ENCODE measurements at regions not wholly inside any gene's neighbourhood (a gene's known extent, or its start where the extent isn't known, plus 50 kb on each side); places are given as distances from the start of the nearest gene placed in this dataset.

DNA sequence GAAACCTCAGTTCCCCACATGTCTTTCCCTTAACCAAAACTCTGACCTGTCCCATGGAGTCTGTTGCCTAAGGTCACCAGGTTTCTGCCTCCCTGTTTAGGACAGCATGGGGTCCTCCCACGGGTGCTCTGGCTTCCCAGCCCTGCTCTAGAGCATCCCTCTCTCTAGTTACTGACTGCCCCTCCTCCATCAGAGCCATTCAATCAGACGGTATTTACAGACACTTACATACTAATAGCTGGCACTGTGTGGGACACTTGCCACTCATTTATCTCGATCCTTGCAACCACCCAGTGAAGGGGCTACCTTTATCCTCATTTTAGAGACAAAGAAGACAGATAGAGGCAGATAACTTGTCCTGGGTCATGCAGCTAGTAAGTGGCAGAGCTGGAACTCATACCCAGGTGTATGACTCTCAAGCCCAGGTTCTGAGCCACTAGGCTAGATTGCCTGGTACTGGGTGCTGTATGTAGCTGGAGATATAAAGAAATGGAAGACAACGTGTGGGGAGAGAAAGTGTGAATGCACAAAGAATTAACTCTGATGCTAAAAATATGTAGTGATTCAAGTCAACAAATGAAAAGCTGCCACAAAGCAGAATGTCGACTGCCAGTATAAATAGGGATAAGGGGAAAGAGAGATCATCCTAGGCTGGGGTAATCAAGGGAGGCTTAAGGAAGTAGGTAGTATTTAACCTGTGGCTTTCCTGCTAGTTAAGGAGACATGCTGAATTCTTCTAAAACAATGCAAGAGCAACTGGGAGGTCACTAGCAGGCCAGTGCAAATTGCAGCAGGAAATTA lies 52.5 kb upstream of the PDE8B start:
- Histone ChIP-seq H3K36me3 (ENCODE audit: control insufficient read depth in 3 of 3, insufficient read depth in 2 of 3, low read depth in 1 of 3, low read length in 3 of 3) (no peaks in the 10 kb centered on the region), H3K27ac (ENCODE audit: low read depth in 1 of 3, low read length in 2 of 3) (no peak overlapping the region), H3K4me1 (ENCODE audit: control insufficient read depth in 3 of 3, insufficient read depth in 2 of 3, low read depth in 1 of 3, low read length in 2 of 3) (no peaks in the 10 kb centered on the region), H3K9me3 (ENCODE audit: control insufficient read depth in 2 of 2, insufficient read depth in 1 of 2, low read depth in 1 of 2, low read length in 1 of 2) (no peaks in the 10 kb centered on the region), H3K4me3 (ENCODE audit: low read depth in 1 of 3, low read length in 3 of 3) (no peak overlapping the region), H3K27me3 (ENCODE audit: control insufficient read depth in 3 of 3, insufficient read depth in 3 of 3, low read length in 3 of 3) (no peaks in the 10 kb centered on the region)
- WGBS, 3 donors, result 51 to 55% (median 51%) methylated on average over 5 of the region's 5 CpGs
- FAIRE-seq (no peak), DNase-seq (no peak)

DNA sequence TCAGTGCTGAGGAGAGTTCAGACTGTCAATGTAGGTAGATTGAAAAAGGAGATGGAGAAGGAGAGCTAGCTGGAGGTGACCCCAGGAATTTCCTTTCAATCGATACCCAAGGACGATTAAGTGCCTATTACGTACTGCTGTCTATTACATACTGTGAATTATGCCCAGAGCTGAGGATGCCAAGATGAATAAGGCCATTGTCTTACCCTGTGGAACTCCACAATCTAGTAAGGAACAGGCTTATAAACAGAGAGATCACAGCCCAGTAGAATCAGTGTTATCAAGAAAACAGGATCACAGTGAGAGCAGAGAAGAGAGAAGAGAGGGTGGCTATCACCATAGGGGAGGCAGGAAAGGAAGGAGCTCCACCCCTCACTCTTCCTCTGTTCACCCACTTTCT lies 54.1 kb upstream of the PDE8B start:
- no peaks in the 10 kb centered on the region for H3K27me3 ChIP-seq (ENCODE audit: control insufficient read depth in 3 of 3, insufficient read depth in 3 of 3, low read length in 3 of 3)
- WGBS, 3 donors, result 73 to 83% (median 77%) methylated on average over 3 of the region's 3 CpGs
- FAIRE-seq (no peak), DNase-seq (no peak)
- no peaks in the 10 kb centered on the region for H3K36me3 ChIP-seq (ENCODE audit: control insufficient read depth in 3 of 3, insufficient read depth in 2 of 3, low read depth in 1 of 3, low read length in 3 of 3)
- H3K4me3 ChIP-seq (ENCODE audit: low read depth in 1 of 3, low read length in 3 of 3), result no peak overlapping the region
- no peaks in the 10 kb centered on the region for H3K9me3 ChIP-seq (ENCODE audit: control insufficient read depth in 2 of 2, insufficient read depth in 1 of 2, low read depth in 1 of 2, low read length in 1 of 2)
- H3K27ac ChIP-seq (ENCODE audit: low read depth in 1 of 3, low read length in 2 of 3), result no peak overlapping the region
- H3K4me1 ChIP-seq (ENCODE audit: control insufficient read depth in 3 of 3, insufficient read depth in 2 of 3, low read depth in 1 of 3, low read length in 2 of 3), result no peaks in the 10 kb centered on the region

DNA sequence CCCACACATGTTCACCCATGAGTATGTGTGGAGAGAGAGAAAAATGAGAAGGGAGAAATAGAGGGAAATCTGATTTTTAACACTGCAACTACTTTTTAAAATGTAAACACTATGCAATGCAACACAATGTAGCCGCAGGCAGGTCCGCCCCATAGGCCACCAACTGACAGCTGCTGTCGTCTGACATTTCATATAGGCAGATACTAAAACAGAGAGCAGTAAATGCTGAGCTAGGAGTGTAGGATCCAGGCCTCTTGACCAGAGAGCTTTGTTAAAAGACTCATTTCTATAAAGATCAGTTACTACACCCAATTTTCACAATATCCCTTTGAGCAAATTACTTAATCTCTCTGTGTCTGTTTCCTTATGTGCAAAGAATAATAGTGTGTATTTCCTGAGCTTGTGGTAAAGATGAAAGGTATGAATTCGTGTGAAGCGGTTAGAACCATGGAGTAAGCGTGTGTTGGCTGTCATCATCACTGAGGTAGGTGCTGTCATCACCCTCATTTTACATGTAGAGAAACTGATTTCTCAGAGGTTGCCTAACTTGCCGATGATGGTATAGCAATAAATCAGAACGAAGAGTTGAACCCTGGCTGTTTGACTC lies 55.2 kb upstream of the PDE8B start:
- Histone ChIP-seq H3K27me3 (ENCODE audit: control insufficient read depth in 3 of 3, insufficient read depth in 3 of 3, low read length in 3 of 3) (no peaks in the 10 kb centered on the region), H3K9me3 (ENCODE audit: control insufficient read depth in 2 of 2, insufficient read depth in 1 of 2, low read depth in 1 of 2, low read length in 1 of 2) (no peaks in the 10 kb centered on the region), H3K36me3 (ENCODE audit: control insufficient read depth in 3 of 3, insufficient read depth in 2 of 3, low read depth in 1 of 3, low read length in 3 of 3) (no peaks in the 10 kb centered on the region), H3K27ac (ENCODE audit: low read depth in 1 of 3, low read length in 2 of 3) (no peak overlapping the region), H3K4me1 (ENCODE audit: control insufficient read depth in 3 of 3, insufficient read depth in 2 of 3, low read depth in 1 of 3, low read length in 2 of 3) (no peaks in the 10 kb centered on the region), H3K4me3 (ENCODE audit: low read depth in 1 of 3, low read length in 3 of 3) (no peak overlapping the region)
- FAIRE-seq (no peak), DNase-seq (no peak)
- 82 to 84% (median 83%) methylated on average over 8 of the region's 8 CpGs for WGBS, 3 donors

DNA sequence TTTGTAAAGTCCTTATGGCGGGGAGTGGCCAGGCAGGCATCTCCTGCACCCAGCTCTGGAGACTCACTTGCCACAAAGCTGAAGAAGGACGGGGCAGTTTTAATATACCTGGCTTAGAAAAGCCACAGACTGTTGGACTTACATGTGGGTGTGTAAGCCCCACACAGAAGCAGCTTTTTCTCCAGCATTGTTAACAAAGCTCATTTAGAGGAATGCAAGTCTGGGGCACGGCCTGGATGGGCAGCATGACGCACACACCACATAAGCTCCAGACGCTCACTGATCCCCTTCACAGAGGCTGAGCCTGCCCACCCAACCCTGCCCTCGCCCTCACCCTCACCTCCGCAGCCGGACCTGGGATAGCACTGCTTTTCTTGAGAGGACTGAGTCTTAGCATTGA lies 58.0 kb upstream of the PDE8B start:
- Histone ChIP-seq H3K4me3 (ENCODE audit: low read depth in 1 of 3, low read length in 3 of 3) (no peak overlapping the region), H3K27me3 (ENCODE audit: control insufficient read depth in 3 of 3, insufficient read depth in 3 of 3, low read length in 3 of 3) (no peaks in the 10 kb centered on the region), H3K4me1 (ENCODE audit: control insufficient read depth in 3 of 3, insufficient read depth in 2 of 3, low read depth in 1 of 3, low read length in 2 of 3) (no peaks in the 10 kb centered on the region), H3K27ac (ENCODE audit: low read depth in 1 of 3, low read length in 2 of 3) (no peak overlapping the region), H3K9me3 (ENCODE audit: control insufficient read depth in 2 of 2, insufficient read depth in 1 of 2, low read depth in 1 of 2, low read length in 1 of 2) (no peaks in the 10 kb centered on the region), H3K36me3 (ENCODE audit: control insufficient read depth in 3 of 3, insufficient read depth in 2 of 3, low read depth in 1 of 3, low read length in 3 of 3) (no peaks in the 10 kb centered on the region)
- 87 to 91% (median 88%) methylated on average over 8 of the region's 8 CpGs for WGBS, 3 donors
- DNase-seq, result no peak
- FAIRE-seq, result no peak

DNA sequence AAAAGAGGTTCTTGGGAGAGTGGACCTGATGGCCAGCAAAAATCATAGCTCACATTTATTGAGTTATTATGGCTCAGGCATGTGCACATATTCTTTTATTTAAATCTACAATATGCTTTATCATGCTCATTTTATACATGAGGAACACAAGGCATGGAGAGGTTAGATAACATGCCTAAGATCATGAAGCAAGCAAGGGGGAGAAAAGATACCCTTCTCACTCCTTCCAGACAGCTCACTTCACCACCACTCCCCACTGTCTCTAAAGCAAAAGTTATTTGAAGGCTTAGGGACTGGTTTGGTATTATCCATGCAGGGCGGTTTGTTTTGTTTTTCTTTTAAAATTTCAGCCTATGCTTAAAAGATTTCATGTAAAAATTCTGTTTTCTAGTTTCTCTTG lies 59.0 kb upstream of the PDE8B start:
- DNase-seq, result no peak
- no peaks in the 10 kb centered on the region for H3K27me3 ChIP-seq (ENCODE audit: control insufficient read depth in 3 of 3, insufficient read depth in 3 of 3, low read length in 3 of 3)
- no peak for FAIRE-seq
- no peaks in the 10 kb centered on the region for H3K9me3 ChIP-seq (ENCODE audit: control insufficient read depth in 2 of 2, insufficient read depth in 1 of 2, low read depth in 1 of 2, low read length in 1 of 2)
- no peaks in the 10 kb centered on the region for H3K4me1 ChIP-seq (ENCODE audit: control insufficient read depth in 3 of 3, insufficient read depth in 2 of 3, low read depth in 1 of 3, low read length in 2 of 3)
- no peak overlapping the region for H3K27ac ChIP-seq (ENCODE audit: low read depth in 1 of 3, low read length in 2 of 3)
- WGBS, 3 donors, result 92 to 100% (median 95%) methylated on average over 1 of the region's 1 CpG
- H3K36me3 ChIP-seq (ENCODE audit: control insufficient read depth in 3 of 3, insufficient read depth in 2 of 3, low read depth in 1 of 3, low read length in 3 of 3), result no peaks in the 10 kb centered on the region
- no peak overlapping the region for H3K4me3 ChIP-seq (ENCODE audit: low read depth in 1 of 3, low read length in 3 of 3)

DNA sequence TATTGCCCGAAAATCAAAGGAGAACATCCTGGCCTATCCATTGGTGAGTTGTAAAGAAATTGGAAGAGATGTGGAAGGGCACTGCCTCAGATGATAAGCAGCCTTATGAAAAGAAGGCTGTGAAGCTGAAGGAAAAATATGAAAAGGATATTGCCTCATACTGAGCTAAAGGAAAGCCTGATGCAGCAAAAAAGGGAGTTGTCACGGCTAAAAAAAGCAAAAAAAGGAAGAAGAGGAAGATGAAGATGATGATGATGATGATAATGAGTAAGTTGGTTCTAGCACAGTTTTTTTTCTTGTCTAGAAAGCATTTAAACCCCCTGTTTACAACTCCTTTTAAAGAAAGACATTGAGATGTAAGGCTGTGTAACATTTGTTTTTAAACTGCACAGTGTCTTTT lies 59.8 kb upstream of the ZBED3 start:
- H3K27ac ChIP-seq (ENCODE audit: low read depth in 1 of 3, low read length in 2 of 3), result no peak overlapping the region
- no peaks in the 10 kb centered on the region for H3K36me3 ChIP-seq (ENCODE audit: control insufficient read depth in 3 of 3, insufficient read depth in 2 of 3, low read depth in 1 of 3, low read length in 3 of 3)
- DNase-seq (no peak), FAIRE-seq (no peak)
- no peaks in the 10 kb centered on the region for H3K9me3 ChIP-seq (ENCODE audit: control insufficient read depth in 2 of 2, insufficient read depth in 1 of 2, low read depth in 1 of 2, low read length in 1 of 2)
- no peaks in the 10 kb centered on the region for H3K27me3 ChIP-seq (ENCODE audit: control insufficient read depth in 3 of 3, insufficient read depth in 3 of 3, low read length in 3 of 3)
- WGBS, 3 donors, result 84 to 92% (median 89%) methylated on average over 2 of the region's 2 CpGs
- H3K4me1 ChIP-seq (ENCODE audit: control insufficient read depth in 3 of 3, insufficient read depth in 2 of 3, low read depth in 1 of 3, low read length in 2 of 3), result no peaks in the 10 kb centered on the region
- H3K4me3 ChIP-seq (ENCODE audit: low read depth in 1 of 3, low read length in 3 of 3), result no peak overlapping the region

DNA sequence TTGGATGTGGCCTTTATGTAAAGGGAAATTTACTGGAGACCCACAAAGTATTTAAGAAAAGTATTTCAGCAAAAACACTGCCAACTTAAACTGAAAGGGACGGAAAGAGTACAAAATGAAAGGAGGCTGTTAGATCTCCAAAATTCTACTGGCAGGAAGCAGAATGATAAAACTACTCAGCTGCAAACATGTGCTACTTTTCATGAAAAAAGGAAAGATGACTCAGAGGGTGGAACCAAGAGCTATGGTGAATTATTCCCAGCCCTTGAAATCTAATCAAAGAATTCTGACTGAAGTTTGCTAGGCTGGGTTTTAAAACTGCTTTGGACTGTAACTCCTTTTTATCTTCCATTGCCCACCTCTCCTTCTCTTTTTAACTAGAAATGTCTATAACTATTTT lies 58.6 kb upstream of the ZBED3 start:
- 65 to 97% (median 91%) methylated on average over 1 of the region's 1 CpG for WGBS, 3 donors
- no peak for DNase-seq
- Histone ChIP-seq H3K9me3 (ENCODE audit: control insufficient read depth in 2 of 2, insufficient read depth in 1 of 2, low read depth in 1 of 2, low read length in 1 of 2) (no peaks in the 10 kb centered on the region), H3K27ac (ENCODE audit: low read depth in 1 of 3, low read length in 2 of 3) (no peak overlapping the region), H3K4me3 (ENCODE audit: low read depth in 1 of 3, low read length in 3 of 3) (no peak overlapping the region), H3K36me3 (ENCODE audit: control insufficient read depth in 3 of 3, insufficient read depth in 2 of 3, low read depth in 1 of 3, low read length in 3 of 3) (no peaks in the 10 kb centered on the region), H3K4me1 (ENCODE audit: control insufficient read depth in 3 of 3, insufficient read depth in 2 of 3, low read depth in 1 of 3, low read length in 2 of 3) (no peaks in the 10 kb centered on the region), H3K27me3 (ENCODE audit: control insufficient read depth in 3 of 3, insufficient read depth in 3 of 3, low read length in 3 of 3) (no peaks in the 10 kb centered on the region)
- FAIRE-seq, result no peak

DNA sequence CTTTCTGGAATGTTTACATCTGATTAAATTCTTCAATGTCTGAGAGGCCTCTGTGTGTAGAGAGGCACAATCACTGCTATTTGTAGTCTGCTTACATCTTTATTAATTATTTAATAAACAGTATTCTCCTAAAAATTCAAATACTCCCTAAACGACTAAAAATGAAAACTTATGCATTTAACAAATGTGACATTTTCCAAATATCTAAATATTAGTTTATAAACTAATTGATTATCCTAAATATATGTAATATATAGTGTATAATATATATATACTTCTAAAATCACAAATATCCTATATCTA lies 57.7 kb upstream of the ZBED3 start:
- Histone ChIP-seq H3K27me3 (ENCODE audit: control insufficient read depth in 3 of 3, insufficient read depth in 3 of 3, low read length in 3 of 3) (no peaks in the 10 kb centered on the region), H3K4me1 (ENCODE audit: control insufficient read depth in 3 of 3, insufficient read depth in 2 of 3, low read depth in 1 of 3, low read length in 2 of 3) (no peaks in the 10 kb centered on the region), H3K27ac (ENCODE audit: low read depth in 1 of 3, low read length in 2 of 3) (no peak overlapping the region), H3K9me3 (ENCODE audit: control insufficient read depth in 2 of 2, insufficient read depth in 1 of 2, low read depth in 1 of 2, low read length in 1 of 2) (no peaks in the 10 kb centered on the region), H3K36me3 (ENCODE audit: control insufficient read depth in 3 of 3, insufficient read depth in 2 of 3, low read depth in 1 of 3, low read length in 3 of 3) (no peaks in the 10 kb centered on the region), H3K4me3 (ENCODE audit: low read depth in 1 of 3, low read length in 3 of 3) (no peak overlapping the region)
- FAIRE-seq (no peak), DNase-seq (no peak)
- WGBS, 3 donors, result 54 to 74% (median 62%) methylated on average over 1 of the region's 1 CpG

All from small intestine (tissue), 7 donors.